ENCODE measurements at regions not wholly inside any gene's neighbourhood (a gene's known extent, or its start where the extent isn't known, plus 50 kb on each side); places are given as distances from the start of the nearest gene placed in this dataset.

DNA sequence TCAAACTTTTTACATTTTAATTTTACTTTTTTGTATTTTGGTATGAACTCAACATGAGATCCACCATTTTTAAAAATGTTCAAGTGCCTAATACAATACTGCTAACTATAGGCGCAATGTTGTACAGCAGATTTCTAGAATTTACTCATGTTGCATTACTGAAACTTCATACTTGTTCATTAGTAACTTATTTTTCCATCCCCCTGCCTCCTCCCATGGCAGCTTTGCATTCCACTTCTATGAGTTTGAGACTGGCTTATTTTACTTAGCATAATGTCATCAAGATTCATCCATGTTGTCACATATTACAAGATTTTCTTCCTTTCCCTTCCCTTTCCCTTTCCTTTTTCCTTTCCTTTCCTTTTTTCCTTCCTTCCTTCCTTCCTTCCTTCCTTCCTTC, 825.9 kb downstream of the SLC16A7 start:
- in situ Hi-C loops (cut with HindIII; ENCODE audit: low pct_ligation_motif_present, low sequenced_read_pairs): no loop called here
- Histone ChIP-seq H3K36me3 (replicated peaks) (no peaks in the 10 kb centered on the region), H3K27ac (no peak overlapping the region), H3K27me3 (replicated peaks) (no peaks in the 10 kb centered on the region), H3K4me3 (ENCODE audit: low read depth, low read length) (no peak overlapping the region)
- TF ChIP-seq CTCF (IDR thresholded peaks at IDR 0.05; ENCODE audit: low read depth, low read length, missing control alignments): no peak
- peak; percentile 14 for DNase-seq

- TF ChIP-seq CTCF (IDR thresholded peaks at IDR 0.05; ENCODE audit: low read depth, low read length, missing control alignments): no peak
- no peak overlapping the region for H3K4me3 ChIP-seq (ENCODE audit: low read depth, low read length)
- in situ Hi-C loops (cut with HindIII; ENCODE audit: low pct_ligation_motif_present, low sequenced_read_pairs): no loop called here
- no peak for DNase-seq
- H3K27me3 ChIP-seq (replicated peaks): no peaks in the 10 kb centered on the region
- H3K27ac ChIP-seq: no peak overlapping the region
- no peaks in the 10 kb centered on the region for H3K36me3 ChIP-seq (replicated peaks)
Observed at GRCh38 chr12:60437297-60437696, 841.5 kb downstream of the SLC16A7 start.

- H3K4me3 ChIP-seq (ENCODE audit: low read depth, low read length): no peak overlapping the region
- no peak for DNase-seq
- in situ Hi-C loops (cut with HindIII; ENCODE audit: low pct_ligation_motif_present, low sequenced_read_pairs): no loop called here
- no peak for TF ChIP-seq CTCF (IDR thresholded peaks at IDR 0.05; ENCODE audit: low read depth, low read length, missing control alignments)
- H3K27ac ChIP-seq: no peak overlapping the region
- H3K27me3 ChIP-seq (replicated peaks): no peaks in the 10 kb centered on the region
- no peaks in the 10 kb centered on the region for H3K36me3 ChIP-seq (replicated peaks)
Observed at GRCh38 chr12:60441577-60441976, 845.7 kb downstream of the SLC16A7 start.

DNA sequence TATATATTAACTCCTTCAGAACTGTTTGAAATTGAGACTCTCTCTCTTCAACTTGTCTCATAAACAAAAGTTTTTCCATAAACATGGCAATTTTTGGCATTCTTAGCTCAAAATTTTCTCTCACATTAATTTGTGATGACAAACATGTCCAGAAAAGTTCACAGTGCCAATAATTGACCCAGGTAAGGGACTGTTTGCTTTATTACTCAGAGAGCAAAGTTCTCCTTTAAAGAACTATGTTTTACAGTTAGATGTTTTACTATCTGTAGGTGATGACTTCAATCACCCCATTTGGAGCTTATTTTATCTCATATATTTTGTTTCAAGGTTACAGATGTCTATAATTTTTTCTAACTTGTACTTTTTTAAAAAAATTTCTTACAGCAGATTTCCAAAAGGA, 855.6 kb downstream of the SLC16A7 start:
- Histone ChIP-seq H3K27ac (no peak overlapping the region), H3K36me3 (replicated peaks) (no peaks in the 10 kb centered on the region), H3K27me3 (replicated peaks) (no peaks in the 10 kb centered on the region), H3K4me3 (ENCODE audit: low read depth, low read length) (no peak overlapping the region)
- no peak for DNase-seq
- TF ChIP-seq CTCF (IDR thresholded peaks at IDR 0.05; ENCODE audit: low read depth, low read length, missing control alignments): no peak
- in situ Hi-C loops (cut with HindIII; ENCODE audit: low pct_ligation_motif_present, low sequenced_read_pairs): no loop called here

GRCh38 chr12:60465060-60465459, 869.2 kb downstream of the SLC16A7 start:
- Histone ChIP-seq H3K27me3 (replicated peaks) (no peaks in the 10 kb centered on the region), H3K4me3 (ENCODE audit: low read depth, low read length) (no peak overlapping the region), H3K36me3 (replicated peaks) (no peaks in the 10 kb centered on the region), H3K27ac (no peak overlapping the region)
- DNase-seq: no peak
- in situ Hi-C loops (cut with HindIII; ENCODE audit: low pct_ligation_motif_present, low sequenced_read_pairs): no loop called here
- no peak for TF ChIP-seq CTCF (IDR thresholded peaks at IDR 0.05; ENCODE audit: low read depth, low read length, missing control alignments)

- Histone ChIP-seq H3K27ac (no peak overlapping the region), H3K4me3 (ENCODE audit: low read depth, low read length) (no peak overlapping the region), H3K36me3 (replicated peaks) (no peaks in the 10 kb centered on the region), H3K27me3 (replicated peaks) (no peaks in the 10 kb centered on the region)
- in situ Hi-C loops (cut with HindIII; ENCODE audit: low pct_ligation_motif_present, low sequenced_read_pairs): no loop called here
- no peak for TF ChIP-seq CTCF (IDR thresholded peaks at IDR 0.05; ENCODE audit: low read depth, low read length, missing control alignments)
- DNase-seq: no peak
Observed at GRCh38 chr12:60468546-60468945, 872.7 kb downstream of the SLC16A7 start.

Data from brain microvascular endothelial cell (primary cell).